ENCODE measurements at regions not wholly inside any gene's neighbourhood (a gene's known extent, or its start where the extent isn't known, plus 50 kb on each side); places are given as distances from the start of the nearest gene placed in this dataset.

DNA sequence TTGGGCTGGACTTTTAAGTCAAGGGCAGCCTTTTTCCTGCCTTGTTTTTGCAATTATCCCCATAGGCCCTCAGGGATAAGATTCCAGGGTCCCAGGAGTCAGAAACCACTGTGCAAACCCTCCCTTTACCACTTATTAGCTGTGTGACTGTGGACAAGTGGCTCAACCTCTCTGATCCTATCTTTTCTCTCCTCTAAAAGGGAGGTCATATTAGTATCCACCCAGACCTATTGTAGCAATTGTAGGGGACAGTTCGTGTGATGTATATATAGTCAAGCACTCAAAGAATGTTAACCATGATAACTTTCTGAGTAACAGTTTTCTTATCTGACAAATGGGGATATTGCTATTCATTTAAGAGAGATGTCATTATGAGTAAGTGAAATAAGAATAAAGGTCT is 68.2 kb downstream of the IRX5 start:
- Histone ChIP-seq H2AFZ (no peak overlapping the region), H3K79me2 (replicated peaks; ENCODE audit: insufficient read depth) (no peaks in the 10 kb centered on the region), H3K4me2 (no peak overlapping the region), H3K4me1 (ENCODE audit: insufficient read depth) (no peaks in the 10 kb centered on the region), H3F3A (replicated peaks; ENCODE audit: low read depth) (no peaks in the 10 kb centered on the region), H3K4me3 (no peak overlapping the region), H3K27ac (ENCODE audit: low read depth) (no peak overlapping the region), H3K36me3 (ENCODE audit: insufficient read depth) (no peaks in the 10 kb centered on the region), H3K27me3 (ENCODE audit: insufficient read depth) (no peaks in the 10 kb centered on the region), H4K20me1 (replicated peaks; ENCODE audit: insufficient read depth) (no peaks in the 10 kb centered on the region), H3K9me2 (ENCODE audit: insufficient read depth) (no peaks in the 10 kb centered on the region)
- H3K4me1 Mint-ChIP-seq = no peaks in the 10 kb centered on the region; the same call in 2 of the 3 replicates
- TF ChIP-seq EZH2 (IDR thresholded peaks at IDR 0.05; ENCODE audit: low read depth, unreplicated experiment) = no peak
- TF ChIP-seq POLR2AphosphoS5 (IDR thresholded peaks at IDR 0.05; ENCODE audit: low read depth) = no peak
- TF ChIP-seq, protein P1, sequence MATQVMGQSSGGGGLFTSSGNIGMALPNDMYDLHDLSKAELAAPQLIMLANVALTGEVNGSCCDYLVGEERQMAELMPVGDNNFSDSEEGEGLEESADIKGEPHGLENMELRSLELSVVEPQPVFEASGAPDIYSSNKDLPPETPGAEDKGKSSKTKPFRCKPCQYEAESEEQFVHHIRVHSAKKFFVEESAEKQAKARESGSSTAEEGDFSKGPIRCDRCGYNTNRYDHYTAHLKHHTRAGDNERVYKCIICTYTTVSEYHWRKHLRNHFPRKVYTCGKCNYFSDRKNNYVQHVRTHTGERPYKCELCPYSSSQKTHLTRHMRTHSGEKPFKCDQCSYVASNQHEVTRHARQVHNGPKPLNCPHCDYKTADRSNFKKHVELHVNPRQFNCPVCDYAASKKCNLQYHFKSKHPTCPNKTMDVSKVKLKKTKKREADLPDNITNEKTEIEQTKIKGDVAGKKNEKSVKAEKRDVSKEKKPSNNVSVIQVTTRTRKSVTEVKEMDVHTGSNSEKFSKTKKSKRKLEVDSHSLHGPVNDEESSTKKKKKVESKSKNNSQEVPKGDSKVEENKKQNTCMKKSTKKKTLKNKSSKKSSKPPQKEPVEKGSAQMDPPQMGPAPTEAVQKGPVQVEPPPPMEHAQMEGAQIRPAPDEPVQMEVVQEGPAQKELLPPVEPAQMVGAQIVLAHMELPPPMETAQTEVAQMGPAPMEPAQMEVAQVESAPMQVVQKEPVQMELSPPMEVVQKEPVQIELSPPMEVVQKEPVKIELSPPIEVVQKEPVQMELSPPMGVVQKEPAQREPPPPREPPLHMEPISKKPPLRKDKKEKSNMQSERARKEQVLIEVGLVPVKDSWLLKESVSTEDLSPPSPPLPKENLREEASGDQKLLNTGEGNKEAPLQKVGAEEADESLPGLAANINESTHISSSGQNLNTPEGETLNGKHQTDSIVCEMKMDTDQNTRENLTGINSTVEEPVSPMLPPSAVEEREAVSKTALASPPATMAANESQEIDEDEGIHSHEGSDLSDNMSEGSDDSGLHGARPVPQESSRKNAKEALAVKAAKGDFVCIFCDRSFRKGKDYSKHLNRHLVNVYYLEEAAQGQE (IDR thresholded peaks at IDR 0.05; ENCODE audit: unreplicated experiment) = no peak
- no peak for TF ChIP-seq NANOG (IDR thresholded peaks at IDR 0.05; ENCODE audit: borderline replicate concordance)
- TF ChIP-seq, protein P2, sequence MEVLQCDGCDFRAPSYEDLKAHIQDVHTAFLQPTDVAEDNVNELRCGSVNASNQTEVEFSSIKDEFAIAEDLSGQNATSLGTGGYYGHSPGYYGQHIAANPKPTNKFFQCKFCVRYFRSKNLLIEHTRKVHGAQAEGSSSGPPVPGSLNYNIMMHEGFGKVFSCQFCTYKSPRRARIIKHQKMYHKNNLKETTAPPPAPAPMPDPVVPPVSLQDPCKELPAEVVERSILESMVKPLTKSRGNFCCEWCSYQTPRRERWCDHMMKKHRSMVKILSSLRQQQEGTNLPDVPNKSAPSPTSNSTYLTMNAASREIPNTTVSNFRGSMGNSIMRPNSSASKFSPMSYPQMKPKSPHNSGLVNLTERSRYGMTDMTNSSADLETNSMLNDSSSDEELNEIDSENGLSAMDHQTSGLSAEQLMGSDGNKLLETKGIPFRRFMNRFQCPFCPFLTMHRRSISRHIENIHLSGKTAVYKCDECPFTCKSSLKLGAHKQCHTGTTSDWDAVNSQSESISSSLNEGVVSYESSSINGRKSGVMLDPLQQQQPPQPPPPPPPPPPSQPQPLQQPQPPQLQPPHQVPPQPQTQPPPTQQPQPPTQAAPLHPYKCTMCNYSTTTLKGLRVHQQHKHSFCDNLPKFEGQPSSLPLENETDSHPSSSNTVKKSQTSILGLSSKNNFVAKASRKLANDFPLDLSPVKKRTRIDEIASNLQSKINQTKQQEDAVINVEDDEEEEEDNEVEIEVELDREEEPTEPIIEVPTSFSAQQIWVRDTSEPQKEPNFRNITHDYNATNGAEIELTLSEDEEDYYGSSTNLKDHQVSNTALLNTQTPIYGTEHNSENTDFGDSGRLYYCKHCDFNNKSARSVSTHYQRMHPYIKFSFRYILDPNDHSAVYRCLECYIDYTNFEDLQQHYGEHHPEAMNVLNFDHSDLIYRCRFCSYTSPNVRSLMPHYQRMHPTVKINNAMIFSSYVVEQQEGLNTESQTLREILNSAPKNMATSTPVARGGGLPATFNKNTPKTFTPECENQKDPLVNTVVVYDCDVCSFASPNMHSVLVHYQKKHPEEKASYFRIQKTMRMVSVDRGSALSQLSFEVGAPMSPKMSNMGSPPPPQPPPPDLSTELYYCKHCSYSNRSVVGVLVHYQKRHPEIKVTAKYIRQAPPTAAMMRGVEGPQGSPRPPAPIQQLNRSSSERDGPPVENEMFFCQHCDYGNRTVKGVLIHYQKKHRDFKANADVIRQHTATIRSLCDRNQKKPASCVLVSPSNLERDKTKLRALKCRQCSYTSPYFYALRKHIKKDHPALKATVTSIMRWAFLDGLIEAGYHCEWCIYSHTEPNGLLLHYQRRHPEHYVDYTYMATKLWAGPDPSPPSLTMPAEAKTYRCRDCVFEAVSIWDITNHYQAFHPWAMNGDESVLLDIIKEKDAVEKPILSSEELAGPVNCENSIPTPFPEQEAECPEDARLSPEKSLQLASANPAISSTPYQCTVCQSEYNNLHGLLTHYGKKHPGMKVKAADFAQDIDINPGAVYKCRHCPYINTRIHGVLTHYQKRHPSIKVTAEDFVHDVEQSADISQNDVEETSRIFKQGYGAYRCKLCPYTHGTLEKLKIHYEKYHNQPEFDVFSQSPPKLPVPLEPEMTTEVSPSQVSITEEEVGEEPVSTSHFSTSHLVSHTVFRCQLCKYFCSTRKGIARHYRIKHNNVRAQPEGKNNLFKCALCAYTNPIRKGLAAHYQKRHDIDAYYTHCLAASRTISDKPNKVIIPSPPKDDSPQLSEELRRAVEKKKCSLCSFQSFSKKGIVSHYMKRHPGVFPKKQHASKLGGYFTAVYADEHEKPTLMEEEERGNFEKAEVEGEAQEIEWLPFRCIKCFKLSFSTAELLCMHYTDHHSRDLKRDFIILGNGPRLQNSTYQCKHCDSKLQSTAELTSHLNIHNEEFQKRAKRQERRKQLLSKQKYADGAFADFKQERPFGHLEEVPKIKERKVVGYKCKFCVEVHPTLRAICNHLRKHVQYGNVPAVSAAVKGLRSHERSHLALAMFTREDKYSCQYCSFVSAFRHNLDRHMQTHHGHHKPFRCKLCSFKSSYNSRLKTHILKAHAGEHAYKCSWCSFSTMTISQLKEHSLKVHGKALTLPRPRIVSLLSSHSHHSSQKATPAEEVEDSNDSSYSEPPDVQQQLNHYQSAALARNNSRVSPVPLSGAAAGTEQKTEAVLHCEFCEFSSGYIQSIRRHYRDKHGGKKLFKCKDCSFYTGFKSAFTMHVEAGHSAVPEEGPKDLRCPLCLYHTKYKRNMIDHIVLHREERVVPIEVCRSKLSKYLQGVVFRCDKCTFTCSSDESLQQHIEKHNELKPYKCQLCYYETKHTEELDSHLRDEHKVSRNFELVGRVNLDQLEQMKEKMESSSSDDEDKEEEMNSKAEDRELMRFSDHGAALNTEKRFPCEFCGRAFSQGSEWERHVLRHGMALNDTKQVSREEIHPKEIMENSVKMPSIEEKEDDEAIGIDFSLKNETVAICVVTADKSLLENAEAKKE (CRISPR knock-in tag; IDR thresholded peaks at IDR 0.05) = no peak
- no peak overlapping the region for H3K27ac Mint-ChIP-seq
- ATAC-seq = no peak
- no peaks in the 10 kb centered on the region for H3K9me3 Mint-ChIP-seq
- DNase-seq (ENCODE audit: low spot score) = no peak
- no peaks in the 10 kb centered on the region for H3K27me3 Mint-ChIP-seq (ENCODE audit: insufficient read depth, low read depth, poor library complexity)
- H3K36me3 Mint-ChIP-seq (ENCODE audit: low read depth) = no peaks in the 10 kb centered on the region
- H3K4me3 Mint-ChIP-seq = no peak overlapping the region
